NK-92 treated with Interleukin-12 subunit alpha and Interleukin-12 subunit beta, amount 100 ng/mL, for 24 hours (cell line): ENCODE measurements at regions not wholly inside any gene's neighbourhood (a gene's known extent, or its start where the extent isn't known, plus 50 kb on each side); places are given as distances from the start of the nearest gene placed in this dataset.

Experiments
- DNase-seq: peaks from one replicate; lab custom pipeline; 2025; lab: John Stamatoyannopoulos, UW

GRCh38 chr9:79862921-79863890, 291.4 kb downstream of the TLE4 start:
- no peak for DNase-seq

GRCh38 chr9:79858508-79858907, 286.7 kb downstream of the TLE4 start:
- no peak for DNase-seq

GRCh38 chr9:79857188-79857587, 285.4 kb downstream of the TLE4 start:
- no peak for DNase-seq

GRCh38 chr9:79847074-79847473, 275.3 kb downstream of the TLE4 start:
- no peak for DNase-seq

GRCh38 chr9:79829566-79830302, 258.0 kb downstream of the TLE4 start:
- DNase-seq = no peak

GRCh38 chr9:79824265-79824664, 252.5 kb downstream of the TLE4 start:
- DNase-seq = no peak

- DNase-seq = no peak
Observed at GRCh38 chr9:79817438-79818004, 245.8 kb downstream of the TLE4 start.

- DNase-seq = no peak
Observed at GRCh38 chr9:79813258-79813638, 241.5 kb downstream of the TLE4 start.

- DNase-seq = no peak
Observed at GRCh38 chr9:79812507-79813257, 240.9 kb downstream of the TLE4 start.

GRCh38 chr9:79812099-79812498, 240.3 kb downstream of the TLE4 start:
- no peak for DNase-seq

GRCh38 chr9:79809931-79810330, 238.2 kb downstream of the TLE4 start:
- no peak for DNase-seq

- DNase-seq = no peak
Observed at GRCh38 chr9:79809316-79809876, 237.6 kb downstream of the TLE4 start.

- DNase-seq = no peak
Observed at GRCh38 chr9:79807971-79808370, 236.2 kb downstream of the TLE4 start.

- no peak for DNase-seq
Observed at GRCh38 chr9:79806086-79806485, 234.3 kb downstream of the TLE4 start.

- no peak for DNase-seq
Observed at GRCh38 chr9:79801459-79801858, 229.7 kb downstream of the TLE4 start.

GRCh38 chr9:79800578-79800977, 228.8 kb downstream of the TLE4 start:
- DNase-seq = no peak

- DNase-seq = no peak
Observed at GRCh38 chr9:79799691-79800335, 228.0 kb downstream of the TLE4 start.

- no peak for DNase-seq
Observed at GRCh38 chr9:79798450-79798849, 226.7 kb downstream of the TLE4 start.

- no peak for DNase-seq
Observed at GRCh38 chr9:79796411-79796810, 224.6 kb downstream of the TLE4 start.

GRCh38 chr9:79788662-79789061, 216.9 kb downstream of the TLE4 start:
- no peak for DNase-seq

- DNase-seq = no peak
Observed at GRCh38 chr9:79781263-79781662, 209.5 kb downstream of the TLE4 start.
